GM19240 (cell line): ENCODE measurements at regions not wholly inside any gene's neighbourhood (a gene's known extent, or its start where the extent isn't known, plus 50 kb on each side); places are given as distances from the start of the nearest gene placed in this dataset.

ENCODE experiments used
- DNase-seq: peaks from one replicate; pipeline ENCODE4 v3.0.0; 2011; ENCODE audit warnings: low spot score; ENCODE audit not compliant: insufficient read length

DNA sequence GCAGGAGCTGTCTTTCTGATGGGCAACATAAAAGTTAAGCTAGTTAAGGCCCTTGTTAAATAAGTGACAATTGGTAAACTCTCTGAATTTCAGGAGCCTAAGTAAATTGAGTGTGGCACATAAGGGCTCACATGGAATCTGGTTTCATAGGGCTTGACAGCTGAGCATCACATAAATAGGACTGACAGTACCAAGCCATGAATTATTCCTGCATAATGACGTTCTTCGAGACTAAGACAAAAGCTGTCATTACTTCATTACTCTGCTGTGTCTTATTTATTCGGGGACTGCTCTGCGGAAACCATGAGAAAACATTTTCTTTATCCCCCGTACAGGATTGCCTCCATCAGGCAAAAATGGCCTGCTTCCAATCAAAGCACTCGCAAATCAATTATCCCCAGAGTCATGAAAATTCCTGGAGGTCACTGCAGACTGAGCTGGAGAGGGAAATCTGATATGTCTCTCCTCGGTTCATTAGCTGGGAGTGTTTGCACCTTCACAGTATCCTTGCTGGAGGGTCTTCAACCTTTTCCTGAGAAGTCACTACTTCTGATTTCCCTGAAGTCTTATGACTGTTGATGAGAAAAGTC lies 311.4 kb downstream of the CDH26 start:
- no peak for DNase-seq

DNA sequence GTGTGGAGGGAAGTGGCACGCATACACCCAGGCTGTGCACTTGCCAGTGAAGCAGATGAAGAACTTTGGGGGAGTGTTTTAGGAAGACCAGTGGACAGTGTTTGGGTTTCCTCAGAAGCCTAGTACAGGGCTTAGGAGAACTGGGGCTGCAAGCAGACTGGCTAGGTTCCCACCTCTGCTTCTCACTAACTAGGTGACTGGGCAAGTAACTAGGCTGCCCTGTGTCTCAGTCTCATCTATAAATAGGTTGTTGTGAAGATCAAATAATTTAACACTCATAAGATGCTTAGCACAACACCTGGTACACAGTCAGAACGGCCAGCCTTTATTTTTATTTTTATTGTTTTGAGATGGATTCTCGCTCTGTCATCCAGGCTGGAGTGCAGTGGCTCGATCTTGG lies 312.1 kb downstream of the CDH26 start:
- no peak for DNase-seq

DNA sequence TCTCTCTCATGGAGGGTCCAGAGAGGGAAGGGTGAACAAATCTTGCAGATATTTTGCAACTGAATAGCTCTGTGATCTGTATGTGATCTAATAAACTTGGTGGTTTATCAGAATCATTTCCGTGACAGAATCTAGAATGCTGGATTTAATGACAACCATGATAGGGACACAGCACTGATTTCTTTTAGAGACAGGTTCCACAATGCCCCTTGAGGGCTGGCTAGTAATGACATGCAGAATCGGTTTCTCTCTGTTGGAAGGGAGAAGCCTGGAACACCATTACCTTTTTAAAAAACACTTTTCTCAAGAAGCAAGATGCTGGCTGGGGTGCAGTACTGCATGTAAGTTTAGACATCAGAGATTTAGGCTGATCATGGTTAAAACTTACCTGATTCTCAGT lies 313.4 kb downstream of the CDH26 start:
- no peak for DNase-seq

DNA sequence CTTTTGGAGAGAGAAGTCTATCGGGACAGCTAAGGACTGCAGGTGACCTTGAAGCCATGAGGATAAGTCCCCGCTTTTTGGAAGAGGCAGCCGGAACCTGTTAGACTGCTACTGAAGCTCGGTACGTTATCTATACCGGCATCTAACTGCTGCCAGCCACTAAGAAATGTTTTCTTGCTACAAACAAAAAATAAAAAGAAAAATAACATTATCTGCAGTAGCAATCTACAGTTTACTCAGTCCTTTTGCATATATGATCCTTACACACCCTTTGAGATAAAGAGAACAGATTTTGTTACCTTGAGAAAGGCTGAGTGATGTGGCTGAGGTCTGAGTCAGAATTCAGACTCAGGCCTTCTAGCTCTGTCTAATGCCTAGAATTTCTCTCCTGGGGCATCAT lies 314.6 kb downstream of the CDH26 start:
- no peak for DNase-seq

DNA sequence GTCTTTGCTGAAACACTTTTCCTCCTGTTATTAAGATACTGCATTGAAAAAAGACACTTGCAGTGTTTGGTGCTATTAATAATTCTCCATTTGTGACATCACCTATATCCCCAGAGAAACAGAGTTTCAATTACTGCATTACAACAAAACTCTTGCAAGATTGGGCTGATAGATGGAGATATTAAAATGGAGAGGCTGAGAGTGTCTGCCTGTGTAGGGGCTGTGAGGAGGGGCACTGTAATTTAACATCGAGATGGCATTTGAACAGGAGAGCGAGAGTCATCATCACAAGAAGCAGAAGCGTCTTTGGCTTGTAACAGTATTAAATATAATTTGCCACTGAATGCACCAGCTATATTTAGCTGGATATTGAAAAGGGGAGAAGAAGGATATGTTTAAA lies 316.5 kb downstream of the CDH26 start:
- no peak for DNase-seq

DNA sequence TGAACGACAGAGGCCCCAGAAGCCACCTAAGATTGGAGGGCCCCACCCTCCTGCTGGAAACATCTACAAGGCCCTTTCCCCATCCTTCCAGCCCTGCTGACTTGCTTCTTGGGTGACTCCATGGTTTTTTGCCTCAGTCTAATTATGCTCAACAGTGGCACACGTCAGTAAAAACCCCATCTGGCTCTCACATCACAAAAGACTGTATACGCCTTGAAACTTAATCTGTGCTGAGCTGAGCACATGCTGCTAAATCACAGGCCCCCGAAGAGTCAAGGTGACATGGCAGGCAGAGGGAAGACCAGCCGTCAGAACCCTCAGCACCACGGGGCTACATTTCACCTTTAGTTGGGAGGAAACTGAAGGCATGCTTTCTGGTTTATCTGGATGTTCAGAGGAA lies 323.1 kb downstream of the CDH26 start:
- DNase-seq: no peak

DNA sequence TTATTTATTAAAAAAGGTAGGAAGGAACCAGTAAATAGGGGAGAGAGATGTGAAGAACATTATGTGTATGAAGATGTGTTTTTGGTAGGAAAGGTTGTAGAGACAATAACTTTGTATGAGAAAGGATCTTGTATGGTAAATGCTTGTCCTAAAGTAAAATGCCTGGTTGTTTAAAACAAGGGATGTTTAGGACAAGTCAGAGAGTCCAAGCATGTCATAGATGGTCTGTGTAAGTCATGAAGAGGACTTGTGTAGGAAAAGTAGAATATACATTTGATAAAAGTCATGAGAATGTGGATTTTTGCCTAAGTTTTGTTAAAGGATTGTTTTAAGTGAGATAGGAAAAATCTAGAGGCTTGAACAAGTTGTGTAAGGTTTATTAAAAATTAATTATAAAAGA lies 325.1 kb downstream of the CDH26 start:
- DNase-seq: no peak

DNA sequence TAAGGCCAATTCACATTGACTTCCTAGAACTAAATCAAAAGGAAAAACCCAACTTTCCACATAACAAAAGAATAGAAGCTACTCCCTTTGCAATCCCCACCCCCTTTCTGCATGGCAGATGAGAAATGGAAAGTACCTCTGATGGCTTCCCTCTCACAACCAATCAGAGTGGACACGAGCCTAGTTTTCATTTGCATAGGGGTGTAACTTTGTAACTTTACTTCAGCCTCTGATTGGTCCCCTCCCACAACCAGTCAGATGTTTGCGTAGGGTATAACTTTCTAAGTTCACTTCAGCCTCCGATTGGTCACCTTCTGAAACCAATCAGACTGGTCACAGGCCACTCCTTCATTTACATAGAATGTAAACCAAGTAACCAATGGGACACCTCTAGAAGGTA lies 328.5 kb downstream of the CDH26 start:
- no peak for DNase-seq

DNA sequence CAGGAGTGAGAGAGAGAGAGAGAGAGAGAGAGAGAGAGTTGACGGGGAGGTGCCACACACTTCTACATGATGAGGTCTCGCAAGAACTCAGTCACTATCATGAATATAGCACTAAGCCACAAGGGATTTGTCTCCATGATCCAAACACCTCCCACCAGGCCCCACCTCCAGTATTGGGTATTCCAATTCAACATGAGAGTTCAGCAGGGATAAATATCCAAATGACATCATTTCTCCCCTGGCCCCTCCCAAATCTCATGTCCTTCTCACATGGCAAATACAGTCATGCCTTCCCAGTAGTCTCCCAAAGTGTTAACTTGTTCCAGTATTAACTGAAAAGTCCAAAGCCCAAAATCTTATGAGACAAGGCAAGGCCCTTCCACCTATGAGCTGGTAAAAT lies 330.7 kb downstream of the CDH26 start:
- DNase-seq: no peak

DNA sequence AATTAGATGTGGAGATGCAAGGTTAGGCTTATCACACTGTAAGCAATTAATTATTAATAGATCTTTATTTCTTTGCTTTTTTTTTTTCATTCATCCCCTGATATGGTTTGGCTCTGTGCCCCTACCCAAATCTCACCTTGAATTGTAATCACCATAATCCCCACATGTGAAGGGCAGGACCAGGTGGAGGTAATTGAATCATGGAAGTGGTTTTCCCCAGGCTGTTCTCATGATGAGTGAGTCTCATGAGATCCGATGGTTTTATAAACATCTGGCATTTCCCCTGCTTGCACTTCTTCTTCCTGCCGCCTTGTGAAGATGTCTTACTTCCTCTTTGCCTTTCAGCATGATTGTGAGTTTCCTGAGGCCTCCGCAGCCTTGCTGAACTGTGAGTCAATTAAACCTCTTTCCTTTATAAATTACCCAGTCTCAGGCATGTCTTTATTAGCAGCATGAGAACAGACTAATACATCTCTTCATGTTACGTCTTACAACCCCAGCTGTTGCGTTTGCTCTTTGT lies 333.8 kb downstream of the CDH26 start:
- DNase-seq: no peak

DNA sequence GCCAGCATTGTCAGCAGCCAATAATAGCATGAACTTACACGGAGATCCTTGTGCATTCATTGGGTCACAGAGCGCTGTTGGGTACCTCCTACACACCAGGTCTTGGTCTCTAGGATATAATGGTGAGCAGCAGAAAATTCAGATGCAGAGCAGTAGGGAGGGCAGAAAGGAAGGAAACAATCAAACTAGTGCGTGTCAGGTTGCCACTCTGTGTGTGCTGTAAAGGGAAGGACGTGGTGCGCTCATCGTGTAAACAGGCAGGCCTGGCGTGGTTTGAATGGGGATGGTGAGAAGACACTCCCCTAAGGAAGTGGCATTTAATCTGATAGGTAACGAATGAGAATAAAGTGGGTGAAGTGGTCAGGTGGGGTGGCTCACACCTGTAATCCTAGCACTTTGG lies 336.4 kb downstream of the CDH26 start:
- no peak for DNase-seq

DNA sequence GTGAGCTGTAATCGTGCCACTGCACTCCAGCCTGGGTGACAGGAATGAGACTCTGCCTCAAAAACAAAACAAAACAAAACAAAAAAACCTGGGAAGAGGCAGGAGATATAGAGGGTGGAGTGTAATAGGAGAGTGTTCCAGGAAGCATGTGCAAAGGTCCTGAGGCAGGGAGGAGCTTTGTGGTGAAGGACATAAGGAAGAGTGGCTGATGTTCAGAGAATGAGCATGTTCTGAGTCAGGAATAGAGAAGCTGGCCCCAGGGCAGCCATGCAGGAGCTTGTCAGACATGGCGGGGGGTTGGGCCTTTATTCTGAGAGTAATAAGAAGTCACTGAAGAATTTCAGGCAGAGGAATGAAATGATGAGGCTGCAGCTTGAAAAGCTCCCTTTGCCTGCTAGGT lies 337.0 kb downstream of the CDH26 start:
- no peak for DNase-seq

DNA sequence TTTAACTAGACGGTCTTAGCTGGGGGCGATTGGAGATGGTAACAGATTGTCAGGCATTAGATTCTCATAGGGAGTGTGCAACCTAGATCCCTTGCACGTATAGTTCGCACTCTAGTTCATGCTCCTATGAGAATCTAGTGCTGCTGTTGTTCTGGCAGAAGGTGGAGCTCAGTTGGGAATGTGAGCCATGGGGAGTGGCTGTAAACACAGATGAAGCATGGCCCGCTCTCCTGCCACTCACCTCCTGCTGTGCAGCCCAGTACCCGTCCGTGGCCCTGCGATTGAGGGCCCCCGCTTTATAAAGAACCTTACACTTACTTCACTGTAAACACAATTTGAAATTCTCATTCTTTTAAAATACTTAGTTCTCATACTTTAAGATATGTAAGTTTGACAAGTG lies 339.4 kb downstream of the CDH26 start:
- DNase-seq: no peak

DNA sequence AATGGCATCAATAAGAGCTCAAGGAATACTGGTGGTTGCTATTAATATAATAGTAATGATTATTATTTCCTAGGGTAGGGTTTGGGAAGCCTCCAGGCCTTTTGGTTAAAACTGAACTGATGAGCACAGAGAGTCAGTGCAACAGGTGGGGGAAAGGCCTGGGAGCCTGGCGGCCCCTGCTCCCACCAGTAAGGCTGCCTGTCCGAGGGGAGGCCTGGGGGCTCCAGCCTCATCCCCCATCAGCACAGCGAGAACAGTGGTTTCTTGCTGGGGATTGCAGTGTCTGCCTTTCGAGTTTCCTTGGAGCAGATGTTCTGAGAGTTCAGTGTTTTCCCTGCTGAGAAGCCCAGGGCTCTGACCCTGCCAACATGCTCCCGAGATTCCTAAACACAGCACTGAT lies 340.4 kb downstream of the CDH26 start:
- no peak for DNase-seq

DNA sequence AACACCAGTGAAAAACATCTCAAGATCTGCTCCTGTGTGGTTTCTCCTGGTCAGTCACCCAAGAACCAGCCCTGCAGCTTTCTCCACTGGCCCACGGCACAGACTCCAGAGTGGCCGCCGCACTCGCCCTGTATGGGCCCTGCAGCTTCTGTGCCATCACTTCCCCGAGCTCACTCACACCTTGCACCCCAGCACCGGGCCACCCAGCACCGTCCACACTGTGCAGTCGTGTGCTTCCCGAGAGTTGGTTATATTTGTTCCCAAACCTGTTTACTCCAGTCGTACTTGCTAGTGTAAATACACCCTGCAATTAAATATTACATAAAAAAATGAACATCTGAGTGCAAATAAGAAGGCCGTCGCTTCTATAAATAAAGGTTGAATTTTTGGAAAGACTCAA lies 341.7 kb downstream of the CDH26 start:
- DNase-seq: no peak

DNA sequence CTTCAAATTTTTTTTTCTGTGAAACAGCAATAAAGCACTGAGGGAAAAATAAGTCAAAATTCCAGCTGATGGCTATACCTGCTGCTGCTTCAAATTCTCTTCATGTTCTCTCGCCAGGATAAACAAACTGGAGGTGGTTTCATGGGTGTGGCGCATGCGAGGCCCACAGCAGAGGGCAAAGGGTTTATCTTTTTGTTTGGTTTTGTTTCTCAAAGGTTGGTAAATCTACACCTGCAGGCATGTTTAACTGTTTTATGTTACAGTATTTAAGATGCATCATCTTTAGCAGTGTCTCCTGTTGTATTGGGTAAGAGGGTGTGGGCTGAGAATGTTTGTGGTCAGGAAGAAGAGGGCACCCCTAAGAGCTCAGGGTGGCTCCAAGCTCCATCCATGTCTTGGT lies 342.2 kb downstream of the CDH26 start:
- DNase-seq: no peak

DNA sequence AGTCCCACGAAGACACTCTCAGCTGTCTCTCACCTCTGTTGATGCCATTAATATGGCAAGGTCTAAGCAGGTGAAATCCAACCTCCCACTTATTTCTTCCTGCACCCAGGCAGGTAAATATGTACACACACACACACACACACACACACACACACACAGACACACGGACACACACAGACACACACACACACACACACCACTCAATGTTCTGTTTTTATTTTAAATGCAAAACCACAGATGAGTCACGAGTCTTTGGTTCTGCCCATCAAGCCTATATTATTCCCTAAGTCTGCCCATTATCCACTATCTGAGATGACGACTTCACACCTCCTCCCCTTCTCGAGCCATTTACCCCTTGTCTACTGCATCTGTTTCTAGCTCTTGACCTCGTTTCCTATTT lies 344.7 kb downstream of the CDH26 start:
- no peak for DNase-seq

DNA sequence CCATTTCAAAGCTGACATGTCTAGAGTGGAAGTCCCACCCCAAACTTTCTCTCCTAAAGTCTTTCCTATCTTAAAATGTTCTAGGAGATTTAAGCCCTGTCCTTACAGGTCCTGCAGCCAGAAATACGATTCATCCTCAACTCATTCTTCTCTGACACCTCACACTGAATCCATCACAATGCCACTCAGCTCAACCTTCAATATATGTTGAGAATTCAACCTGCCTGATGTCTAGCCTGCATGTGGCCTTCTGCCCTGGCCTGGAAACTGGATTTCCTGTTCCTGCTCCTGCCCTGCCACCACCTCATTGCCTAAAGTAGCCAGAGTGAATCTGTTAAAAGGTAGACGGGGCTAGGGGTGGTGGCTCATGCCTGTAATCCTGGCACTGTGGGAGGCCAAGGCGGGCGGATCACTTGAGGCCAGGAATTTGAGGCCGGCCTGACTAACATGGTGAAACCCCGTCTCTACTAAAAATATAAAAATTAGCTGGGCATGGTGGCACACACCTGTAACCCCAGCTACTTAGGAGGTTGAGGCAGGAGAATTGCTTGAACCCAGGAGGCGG lies 345.9 kb downstream of the CDH26 start:
- DNase-seq: no peak

DNA sequence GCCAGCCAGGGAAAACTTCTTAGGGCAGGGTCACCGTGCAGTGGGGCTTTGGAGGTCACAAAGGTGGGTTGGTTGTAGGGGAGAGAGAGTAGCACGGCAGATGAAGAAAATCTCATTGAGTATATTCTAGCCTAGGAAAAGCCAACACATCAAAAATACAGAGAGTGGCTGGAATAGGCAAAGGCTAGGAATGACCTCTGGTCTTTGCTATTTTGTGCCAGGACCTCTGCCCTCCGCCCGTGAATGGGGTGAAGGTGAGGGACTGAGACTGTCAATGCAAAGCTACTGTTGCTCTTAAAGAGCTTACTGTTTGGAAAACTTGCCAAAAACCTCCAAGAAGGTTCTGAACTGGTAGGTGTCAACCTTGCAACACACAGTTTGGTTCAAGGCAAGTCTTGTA lies 346.7 kb downstream of the CDH26 start:
- DNase-seq: no peak

DNA sequence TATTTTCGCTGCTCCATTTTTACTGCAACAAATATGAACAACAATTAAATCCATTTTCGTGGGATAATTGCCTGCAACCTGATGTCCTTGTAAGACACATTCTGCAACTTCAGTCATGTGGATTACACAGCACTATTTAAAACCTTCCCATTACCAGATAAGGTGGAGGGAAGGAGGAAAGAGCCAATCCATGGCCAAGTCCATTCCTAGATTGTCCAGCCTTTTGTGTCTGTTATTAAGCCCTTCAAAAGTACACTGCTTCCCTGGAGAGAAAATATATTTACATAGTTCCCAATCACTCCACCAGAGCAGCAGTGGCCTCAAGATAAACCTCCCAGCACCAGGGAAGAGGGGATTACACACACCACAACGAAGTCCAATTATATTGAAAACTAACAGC lies 347.9 kb downstream of the CDH26 start:
- DNase-seq: no peak

DNA sequence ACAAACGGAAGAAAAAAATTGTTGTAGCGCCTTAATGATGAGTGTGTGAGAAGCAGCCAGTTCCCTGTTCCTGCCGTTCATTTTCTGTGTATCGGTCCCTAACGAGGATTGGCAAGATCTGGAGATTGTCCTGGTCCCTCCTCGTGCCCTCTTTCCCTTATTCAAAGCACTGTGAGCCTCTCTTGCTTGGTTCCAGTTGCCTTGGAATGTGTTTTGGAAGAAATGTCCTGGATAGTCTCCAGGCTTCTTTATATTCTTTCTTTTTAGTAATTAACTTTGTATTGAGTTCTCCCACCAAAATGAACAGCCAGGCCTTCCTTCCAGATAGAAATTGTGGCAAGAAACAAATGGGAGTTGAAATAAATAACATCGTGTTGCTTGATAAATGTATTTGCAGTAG lies 348.3 kb downstream of the CDH26 start:
- no peak for DNase-seq

DNA sequence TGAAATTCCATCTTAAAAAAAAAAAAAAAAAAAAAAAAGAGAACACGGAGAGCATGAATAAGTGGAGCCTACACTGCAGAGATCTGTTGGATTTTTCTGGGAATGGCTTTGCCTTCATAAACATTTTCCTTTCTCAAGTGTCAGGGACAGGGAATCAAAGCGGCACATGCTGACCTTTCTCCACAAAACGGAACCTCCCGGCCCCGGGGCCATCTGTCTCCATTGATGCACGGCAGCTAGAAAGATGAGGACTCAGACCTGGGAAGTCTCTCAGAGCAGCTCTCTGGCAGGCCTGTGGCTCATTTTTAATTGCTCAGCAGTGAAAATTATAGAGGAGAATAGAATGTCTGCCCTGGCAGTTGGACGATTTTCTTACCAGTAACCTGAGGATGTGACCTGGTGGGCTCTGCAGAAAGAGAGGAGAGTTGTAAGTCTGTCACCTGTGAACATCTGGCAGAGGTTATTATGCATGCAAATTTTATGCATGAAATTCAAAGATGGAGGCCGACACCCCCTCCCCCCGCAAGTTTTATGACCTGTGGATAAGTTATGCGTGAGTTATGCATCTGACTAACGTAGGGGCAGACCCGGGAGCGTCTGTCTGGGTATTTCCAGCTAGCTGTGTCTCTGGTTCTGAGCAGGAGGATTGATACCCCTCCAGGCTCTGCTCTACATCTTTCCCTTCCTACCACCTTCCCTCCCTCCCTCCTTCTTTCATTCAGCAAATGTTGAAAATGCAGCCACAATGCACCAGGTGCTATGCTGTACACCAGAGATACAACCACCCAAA lies 352.5 kb downstream of the CDH26 start:
- DNase-seq: no peak

DNA sequence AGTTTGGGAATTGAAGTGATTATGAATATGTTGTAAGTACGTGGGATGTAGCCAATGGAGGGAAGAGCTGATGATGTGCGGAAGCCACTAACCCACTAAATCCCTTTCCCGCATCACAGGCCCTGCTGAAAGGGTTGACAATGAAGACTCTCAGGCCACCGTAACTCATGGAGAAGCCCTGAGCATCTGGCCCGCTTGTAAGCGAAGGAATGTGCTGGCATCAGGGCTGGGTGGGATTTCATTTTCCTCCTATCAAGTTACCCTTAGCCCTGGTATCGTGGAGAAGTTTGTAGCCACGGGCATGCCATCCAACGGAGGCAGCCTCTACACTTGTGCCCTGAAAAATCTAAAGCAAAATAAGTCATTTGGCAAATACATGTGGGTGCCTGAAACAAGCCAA lies 355.0 kb downstream of the CDH26 start:
- no peak for DNase-seq
